SHP77 treated with DMSO at 0.1 percent for 48 hours (cell line): ENCODE measurements at regions not wholly inside any gene's neighbourhood (a gene's known extent, or its start where the extent isn't known, plus 50 kb on each side); places are given as distances from the start of the nearest gene placed in this dataset.
"Not testable (repeated sequence)": the region's sequence is repeated elsewhere in the genome, so short reads cannot be mapped to it uniquely, and the experiment has no call there.

ENCODE experiments used
- DNase-seq: peaks from one replicate; lab custom pipeline; 2025; lab: John Stamatoyannopoulos, UW

DNA sequence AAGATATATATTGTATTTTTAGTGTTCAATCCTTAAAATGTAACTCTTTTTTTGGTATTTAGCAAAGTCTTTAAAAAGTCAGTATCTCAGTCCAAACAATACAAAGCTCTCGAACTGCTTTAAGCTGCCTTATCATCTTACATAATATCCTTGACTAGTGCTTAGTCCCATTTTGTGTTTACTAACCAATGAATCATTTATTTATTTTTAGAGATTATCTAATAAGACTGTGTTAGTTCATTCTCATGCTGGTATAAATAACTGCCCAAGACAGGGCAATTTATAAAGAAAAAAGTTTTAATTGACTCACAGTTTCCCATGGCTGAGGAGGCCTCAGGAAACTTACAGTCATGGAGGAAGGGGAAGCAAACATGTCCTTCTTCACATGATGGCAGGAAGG is 248.3 kb upstream of the KYNU start:
- no peak for DNase-seq

DNA sequence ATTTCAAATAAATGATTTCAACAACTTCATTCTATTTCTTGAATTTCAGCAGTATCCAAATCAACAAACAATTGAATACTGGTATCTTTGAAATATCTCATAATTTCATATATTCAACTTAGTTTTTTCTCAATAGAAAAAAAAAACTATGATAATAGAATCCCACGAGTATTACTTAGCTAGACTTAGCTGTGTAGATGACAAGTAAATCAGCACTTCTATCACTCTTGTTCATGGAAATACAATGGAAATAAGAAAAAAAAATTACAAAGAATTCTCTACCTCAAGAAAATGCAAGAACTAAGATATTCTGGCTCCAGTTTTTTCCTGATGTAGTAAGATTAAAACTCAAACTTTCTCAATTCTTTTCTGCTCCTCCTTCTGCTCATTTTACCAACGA is 256.2 kb upstream of the KYNU start:
- DNase-seq = no peak

- DNase-seq = no peak
Measured at GRCh38 chr2:142617461-142617860, 260.0 kb upstream of the KYNU start.

GRCh38 chr2:142615876-142616275 is 261.6 kb upstream of the KYNU start:
- no peak for DNase-seq

DNA sequence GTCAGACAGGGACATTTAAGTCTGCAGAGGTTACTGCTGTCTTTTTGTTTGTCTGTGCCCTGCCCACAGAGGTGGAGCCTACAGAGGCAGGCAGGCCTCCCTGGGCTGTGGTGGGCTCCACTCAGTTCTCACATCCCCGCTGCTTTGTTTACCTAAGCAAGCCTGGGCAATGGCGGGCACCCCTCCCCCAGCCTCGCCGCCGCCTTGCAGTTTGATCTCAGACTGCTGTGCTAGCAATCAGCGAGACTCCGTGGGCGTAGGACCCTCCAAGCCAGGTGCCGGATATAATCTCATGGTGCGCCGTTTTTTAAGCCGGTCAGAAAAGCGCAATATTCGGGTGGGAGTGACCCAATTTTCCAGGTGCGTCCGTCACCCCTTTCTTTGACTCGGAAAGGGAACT is 264.3 kb upstream of the KYNU start:
- not testable (repeated sequence) for DNase-seq

GRCh38 chr2:142605421-142605820 is 272.0 kb upstream of the KYNU start:
- no peak for DNase-seq

DNA sequence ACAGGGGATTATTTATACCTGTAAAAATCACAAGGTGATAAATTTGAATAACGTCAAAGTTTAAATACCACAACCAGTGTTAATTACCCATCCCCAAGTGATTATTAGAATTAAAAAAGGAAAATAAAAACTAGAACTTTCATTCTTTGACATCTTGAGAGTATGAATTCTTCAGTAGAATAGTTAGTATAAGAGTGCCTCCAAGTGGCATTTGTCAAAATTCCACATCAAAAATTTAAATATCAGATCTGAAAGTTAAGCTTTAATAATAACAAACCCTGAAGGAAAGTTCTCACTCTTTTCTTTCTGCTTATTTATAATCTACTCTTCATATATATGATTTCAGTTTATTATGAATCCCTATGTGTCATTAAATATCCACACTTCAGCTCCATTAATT is 273.7 kb upstream of the KYNU start:
- no peak for DNase-seq

GRCh38 chr2:142602418-142602989 is 275.0 kb upstream of the KYNU start:
- DNase-seq = no peak

- DNase-seq = no peak
Measured at GRCh38 chr2:142601794-142602193, 275.7 kb upstream of the KYNU start.

DNA sequence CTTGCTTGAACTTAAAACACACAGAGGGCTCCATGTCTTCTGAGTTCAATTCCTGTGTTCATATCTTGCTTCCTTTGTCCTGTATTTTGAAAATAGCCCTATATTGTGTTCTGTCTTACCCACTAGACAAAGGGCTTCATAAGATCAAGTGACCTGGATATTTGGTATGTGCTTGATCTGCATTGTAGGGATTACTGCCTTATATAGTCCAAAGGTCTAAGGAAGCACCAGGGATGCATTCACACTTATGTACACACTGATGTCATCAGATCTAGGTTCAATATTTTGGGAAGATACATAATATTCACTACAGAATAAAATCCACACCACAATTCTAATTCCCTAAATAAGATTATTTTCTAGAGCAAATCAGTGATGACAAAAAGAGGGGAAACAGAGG is 278.0 kb upstream of the KYNU start:
- no peak for DNase-seq

- no peak for DNase-seq
Measured at GRCh38 chr2:142598846-142599245, 278.6 kb upstream of the KYNU start.

DNA sequence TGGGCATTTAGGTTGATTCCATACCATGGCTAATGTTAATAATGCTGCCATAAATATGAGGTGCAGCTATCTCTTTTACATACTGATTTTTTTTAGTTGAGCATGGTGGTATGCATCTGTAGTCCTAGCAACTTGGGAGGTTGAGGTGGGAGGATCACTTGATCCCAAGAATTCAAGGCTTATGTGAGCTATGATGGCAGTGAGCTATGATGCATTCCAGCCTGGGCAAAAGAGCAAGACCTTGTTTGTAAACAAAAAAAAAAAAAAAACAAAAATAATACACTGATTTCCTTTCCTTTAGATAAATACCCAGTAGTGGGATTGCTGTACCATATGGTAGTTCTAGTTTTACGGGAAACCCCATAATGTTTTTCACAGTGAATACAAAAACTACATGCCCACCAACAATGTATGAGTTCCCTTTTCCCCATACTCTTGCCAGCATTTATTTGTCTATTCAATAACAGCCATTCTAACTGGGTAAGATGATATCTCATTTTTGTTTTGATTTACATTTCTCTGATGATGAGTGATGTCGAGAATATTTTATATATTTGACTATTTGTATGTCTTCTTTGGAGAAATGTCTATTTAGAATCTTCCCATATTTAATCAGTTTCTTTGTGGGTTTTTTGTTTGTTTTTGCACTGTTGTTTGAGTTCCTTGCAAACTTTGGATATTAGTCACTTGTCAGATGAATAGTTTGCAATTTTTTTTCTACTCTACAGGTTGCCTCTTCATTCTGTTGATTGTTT is 281.0 kb upstream of the KYNU start:
- DNase-seq = no peak

DNA sequence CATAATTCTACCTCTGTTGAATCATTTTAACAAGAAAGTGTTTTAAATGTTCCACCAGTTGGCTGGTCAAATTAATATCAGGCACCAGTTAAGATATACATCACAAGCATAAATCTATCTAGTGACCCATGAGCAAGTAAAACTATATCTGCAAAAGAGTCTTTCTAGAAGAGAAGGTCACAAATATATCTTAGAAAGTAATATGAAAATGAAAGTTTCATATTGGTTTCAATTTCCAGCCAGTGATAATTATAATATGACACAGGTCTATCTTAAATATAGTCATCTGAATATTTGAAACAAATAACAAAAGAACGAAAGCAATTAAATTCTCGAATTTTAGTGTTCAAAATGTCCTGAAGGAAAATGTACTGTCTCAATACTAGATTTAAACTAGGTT is 282.5 kb upstream of the KYNU start:
- no peak for DNase-seq

GRCh38 chr2:142592171-142592570 is 285.3 kb upstream of the KYNU start:
- no peak for DNase-seq

GRCh38 chr2:142591420-142591819 is 286.0 kb upstream of the KYNU start:
- no peak for DNase-seq

DNA sequence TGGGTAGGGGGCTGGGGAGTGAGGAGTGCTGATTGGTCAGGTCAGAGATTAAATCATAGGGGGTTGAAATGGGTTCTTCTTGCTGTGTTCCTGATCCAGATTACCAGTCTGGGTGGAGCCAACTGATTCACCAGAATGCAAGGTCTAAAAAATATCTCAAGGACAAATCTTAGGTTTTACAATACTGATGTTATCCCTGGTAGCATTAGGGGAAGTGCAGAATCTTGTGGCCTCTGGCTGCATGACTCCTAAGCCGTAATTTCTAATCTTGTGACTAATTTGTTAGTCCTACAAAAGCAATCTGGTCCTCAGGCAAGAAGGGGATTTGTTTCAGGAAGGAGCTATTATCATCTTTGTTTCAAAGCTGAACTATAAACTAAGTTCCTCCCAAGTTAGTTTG is 289.2 kb upstream of the KYNU start:
- DNase-seq = no peak

DNA sequence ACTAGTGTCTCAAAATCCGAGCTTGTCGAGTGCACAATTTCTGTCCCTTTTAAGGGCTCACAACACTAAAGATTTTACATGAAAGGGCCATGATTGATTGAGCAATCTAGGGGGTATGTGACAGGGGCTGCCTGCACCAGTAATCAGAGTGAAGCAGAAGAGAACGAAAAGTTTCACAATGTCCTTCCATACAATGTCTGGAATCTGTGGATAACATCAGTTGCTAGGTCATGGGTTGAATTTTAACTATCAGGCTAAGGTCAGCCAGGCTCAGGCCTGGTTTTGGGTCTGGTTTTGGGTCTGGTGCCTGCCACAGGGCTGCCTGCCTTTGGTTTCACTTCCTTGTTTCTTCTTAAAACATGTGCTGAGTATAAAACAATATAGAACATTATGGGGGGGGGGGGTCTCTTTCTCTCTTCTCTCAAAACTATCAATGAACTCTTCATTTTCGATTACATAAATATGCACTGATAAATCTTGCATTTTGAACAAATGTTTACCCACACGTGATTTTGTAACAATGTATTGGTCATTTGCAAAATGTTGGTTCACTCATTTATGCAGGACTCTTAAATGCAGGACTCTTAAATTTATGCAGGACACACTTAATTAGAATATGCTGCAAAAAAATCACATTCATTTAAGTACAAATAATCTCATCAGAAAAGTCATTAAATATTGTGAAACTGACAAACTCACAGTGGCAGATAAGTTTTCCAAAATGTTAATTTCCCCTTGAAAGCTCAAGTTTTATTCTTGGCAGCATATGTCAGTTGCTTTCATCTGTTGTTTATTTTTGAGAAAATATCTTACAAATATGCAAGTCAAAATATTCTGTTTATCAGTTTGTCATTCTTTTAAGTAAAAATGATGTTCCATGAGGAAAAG is 290.5 kb upstream of the KYNU start:
- DNase-seq = no peak

GRCh38 chr2:142585785-142586184 is 291.7 kb upstream of the KYNU start:
- no peak for DNase-seq

DNA sequence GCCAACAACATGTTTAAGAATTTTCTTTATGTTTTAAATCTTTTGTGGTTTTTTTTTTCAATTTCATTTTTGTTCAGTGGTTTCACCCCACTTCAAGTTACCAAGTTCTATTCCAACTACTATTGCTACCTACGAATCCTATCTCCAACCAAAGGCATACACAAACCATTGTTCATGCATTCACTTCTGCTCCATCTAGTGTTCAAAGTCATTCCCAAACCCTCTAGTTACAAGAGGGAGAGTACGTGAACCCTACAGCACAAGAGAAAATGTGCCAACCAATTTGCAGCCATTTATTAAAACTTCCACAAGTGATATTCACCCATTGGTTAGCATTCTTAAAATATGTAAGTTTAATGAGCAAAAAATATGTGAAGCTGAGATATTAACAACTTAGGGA is 295.1 kb upstream of the KYNU start:
- no peak for DNase-seq

- DNase-seq = no peak
Measured at GRCh38 chr2:142581491-142581890, 296.0 kb upstream of the KYNU start.

GRCh38 chr2:142580691-142581090 is 296.8 kb upstream of the KYNU start:
- no peak for DNase-seq

- DNase-seq = no peak
Measured at GRCh38 chr2:142575561-142575960, 301.9 kb upstream of the KYNU start.

DNA sequence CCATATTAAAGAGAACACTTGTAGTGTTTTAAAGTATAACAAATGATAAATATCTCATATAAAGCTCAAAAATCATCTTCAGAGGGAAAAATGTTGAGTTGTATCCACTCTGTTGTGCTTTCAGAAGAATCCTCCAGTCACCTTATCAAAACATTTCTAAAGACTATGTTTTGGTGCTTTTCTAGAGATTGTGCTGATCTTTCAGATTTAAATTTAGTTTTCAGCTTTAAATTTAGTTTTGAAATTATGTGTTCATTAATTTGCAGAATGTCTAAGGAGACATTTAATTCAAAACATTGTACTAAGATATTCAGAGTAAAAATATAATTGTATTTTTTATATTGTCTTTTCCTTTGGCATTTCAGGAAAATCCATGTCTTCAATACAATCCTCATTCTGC is 303.1 kb upstream of the KYNU start:
- DNase-seq = no peak
